ENCODE measurements at regions not wholly inside any gene's neighbourhood (a gene's known extent, or its start where the extent isn't known, plus 50 kb on each side); places are given as distances from the start of the nearest gene placed in this dataset.
"Not testable (repeated sequence)": the region's sequence is repeated elsewhere in the genome, so short reads cannot be mapped to it uniquely, and the experiment has no call there.

DNA sequence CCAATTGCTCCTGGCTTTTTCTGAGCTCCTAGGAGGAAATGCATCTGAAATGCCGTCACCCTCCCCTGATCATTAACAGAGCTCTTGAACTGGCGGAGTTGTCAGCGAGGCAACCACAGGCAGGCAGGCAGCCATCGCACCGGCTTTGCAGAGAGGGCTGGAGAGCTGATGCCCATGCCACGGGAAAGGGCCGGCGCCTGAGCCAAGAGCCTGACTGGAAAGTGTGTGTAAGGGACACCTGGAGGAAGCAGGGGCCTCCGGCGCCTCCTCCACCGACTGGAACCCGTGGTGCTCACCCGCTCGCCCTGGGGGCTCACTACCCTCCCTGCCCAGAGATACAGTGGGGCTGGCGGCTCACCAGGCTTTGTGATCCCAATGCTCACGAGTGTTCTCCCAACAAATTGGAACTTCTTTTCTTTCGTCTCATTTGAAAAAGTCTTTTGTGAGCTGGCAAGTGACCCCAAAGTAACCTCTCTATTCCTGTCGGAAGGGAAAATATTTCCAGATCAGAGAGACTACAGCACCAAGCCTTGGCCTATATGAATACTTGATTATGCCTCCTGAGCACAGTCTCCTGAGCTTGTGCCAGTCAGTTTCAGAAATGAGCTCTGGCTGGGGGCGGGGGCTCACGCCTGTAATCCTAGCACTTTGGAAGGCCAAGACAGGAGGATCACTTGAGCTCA is 97.7 kb upstream of the SLC25A33 start:
- DNase-seq (ENCODE audit: low read depth), result no peak

DNA sequence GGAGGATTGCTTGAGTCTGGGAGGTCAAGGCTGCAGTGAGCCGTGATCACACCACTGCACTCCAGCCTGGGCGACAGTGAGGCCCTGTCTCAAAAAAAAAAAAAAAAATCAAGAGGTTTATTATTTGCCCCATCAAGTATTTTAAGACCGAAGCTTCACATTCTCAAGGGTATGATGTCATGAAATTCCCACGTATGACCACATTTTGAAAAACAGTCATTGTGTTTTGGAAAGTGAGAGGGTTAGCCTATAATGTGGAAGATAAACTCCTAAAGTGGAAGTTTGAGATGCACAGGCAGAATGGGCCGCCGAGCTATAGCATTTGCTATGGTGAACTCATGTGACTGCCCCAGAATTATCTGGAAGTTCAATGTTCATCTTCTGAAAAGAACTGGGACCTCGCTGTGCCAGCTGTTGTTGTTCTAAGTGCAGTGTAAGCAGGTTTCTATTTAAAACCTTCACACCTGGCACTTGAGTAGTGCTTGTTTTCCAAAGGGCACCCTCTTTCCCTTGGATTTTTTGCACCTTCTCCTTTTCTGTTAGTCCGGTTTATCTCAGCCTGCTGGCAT is 96.9 kb upstream of the SLC25A33 start:
- no peak for DNase-seq (ENCODE audit: low read depth)

DNA sequence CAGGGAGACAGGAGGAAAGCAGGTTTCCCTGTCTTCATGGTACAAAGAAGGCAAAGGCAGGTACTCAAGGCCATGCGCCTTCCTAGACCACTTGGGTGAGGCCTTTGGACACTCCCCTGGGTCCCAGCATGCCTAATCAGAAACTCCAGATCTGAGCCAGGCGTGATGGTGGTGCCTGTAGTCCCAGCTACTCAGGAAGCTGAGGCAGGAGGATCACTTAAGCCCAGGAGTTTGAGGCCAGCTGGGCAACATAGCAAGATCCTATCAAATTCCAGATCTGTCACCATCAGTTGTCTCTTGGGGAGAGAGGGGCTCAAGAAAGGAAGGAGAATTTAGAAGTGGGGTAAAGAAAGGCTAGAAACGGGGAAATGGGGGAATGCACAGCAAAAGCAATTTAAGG is 96.3 kb upstream of the SLC25A33 start:
- no peak for DNase-seq (ENCODE audit: low read depth)

DNA sequence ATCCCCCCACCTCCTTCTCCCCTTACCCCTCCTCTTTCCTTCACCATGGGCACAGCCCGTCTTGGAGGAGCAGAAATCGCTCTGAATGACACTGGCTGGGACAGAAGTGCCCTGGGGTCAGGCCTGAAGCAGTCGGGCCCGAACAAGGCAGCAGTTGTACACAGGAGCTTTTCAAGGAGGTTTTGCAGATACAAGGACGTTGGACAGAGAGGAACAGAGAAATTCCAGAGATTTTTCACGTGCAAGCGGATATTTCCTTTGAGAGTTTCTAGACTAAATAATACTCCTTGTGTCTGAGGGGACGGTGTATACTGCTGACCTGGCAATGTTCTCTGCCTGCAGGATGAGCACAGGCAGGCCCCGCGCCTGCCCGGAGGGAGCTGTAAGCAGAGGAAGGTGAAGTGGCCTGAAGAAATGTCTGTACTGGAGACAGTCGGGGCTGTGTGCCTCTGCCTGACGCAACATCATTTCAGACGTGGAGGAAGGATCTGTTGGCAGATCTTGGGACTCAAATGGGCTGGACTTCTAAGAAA is 95.3 kb upstream of the SLC25A33 start:
- no peak for DNase-seq (ENCODE audit: low read depth)

DNA sequence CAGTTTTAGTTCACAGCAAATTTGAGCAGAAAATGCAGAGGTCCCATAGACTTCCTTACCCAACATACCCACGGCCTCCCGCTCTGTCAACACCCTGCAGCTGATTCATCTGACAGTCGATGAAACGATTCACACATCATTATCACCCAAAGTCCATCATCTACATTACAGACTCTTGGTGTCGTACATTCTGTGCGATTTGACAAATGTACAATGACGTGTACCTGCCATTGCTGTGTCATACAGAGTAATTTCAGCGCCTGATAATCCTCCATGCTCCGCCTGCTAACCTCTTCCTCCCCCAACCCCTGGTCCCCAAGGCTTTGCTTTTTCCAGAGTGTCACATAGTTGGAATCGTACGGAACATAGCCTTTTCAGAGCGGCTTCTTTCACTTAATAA is 94.7 kb upstream of the SLC25A33 start:
- no peak for DNase-seq (ENCODE audit: low read depth)

DNA sequence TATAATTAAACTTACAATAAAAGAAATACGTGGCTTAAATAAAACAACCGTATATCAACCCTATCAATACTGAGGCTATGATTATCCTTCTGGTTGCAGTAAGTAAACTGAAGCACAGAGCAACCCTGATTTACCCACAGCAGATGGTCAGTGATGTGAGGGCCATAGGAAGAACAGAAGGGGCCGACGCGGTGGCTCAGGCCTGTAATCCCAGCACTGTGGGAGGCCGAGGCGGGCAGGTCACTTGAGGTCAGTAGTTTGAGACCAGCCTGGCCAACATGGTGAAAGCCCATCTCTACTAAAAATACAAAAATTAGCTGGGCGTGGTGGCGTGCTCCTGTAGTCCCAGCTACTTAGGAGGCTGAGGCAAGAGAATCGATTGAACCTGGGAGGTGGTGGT is 94.2 kb upstream of the SLC25A33 start:
- not testable (repeated sequence) for DNase-seq (ENCODE audit: low read depth)

DNA sequence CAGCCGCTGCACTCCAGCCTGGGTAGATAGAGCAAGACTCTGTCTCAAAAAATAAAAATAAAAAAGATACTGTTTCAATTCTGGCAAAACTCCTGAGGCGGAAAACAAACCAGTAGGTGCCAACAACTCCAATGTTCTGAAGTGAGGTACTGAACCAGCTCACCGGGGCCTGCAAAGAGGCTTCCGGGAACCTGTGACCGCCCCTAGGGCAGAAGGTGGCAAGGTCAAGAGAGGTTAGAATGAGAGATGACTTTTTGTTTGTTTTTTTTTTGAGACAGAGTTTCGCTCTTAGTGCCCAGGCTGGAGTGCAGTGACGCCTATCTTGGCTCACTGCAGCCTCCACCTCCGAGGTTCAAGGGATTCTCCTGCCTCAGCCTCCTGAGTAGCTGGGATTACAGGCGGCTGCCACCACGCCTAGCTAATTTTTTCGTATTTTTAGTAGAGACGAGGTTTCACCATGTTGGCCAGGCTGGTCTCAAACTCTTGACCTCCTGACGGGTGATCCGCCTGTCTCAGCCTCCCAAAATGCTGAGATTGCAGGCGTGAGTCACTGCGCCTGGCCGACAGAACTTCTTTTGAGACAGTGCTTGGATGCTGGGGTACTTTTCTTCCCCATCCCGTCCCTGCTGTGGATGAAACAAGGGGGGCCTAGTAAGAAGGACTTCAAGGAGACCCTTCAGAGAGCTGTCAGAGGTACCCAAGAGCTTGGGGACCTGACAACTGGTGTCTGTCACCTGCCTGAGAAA is 91.9 kb upstream of the SLC25A33 start:
- DNase-seq (ENCODE audit: low read depth), result no peak

DNA sequence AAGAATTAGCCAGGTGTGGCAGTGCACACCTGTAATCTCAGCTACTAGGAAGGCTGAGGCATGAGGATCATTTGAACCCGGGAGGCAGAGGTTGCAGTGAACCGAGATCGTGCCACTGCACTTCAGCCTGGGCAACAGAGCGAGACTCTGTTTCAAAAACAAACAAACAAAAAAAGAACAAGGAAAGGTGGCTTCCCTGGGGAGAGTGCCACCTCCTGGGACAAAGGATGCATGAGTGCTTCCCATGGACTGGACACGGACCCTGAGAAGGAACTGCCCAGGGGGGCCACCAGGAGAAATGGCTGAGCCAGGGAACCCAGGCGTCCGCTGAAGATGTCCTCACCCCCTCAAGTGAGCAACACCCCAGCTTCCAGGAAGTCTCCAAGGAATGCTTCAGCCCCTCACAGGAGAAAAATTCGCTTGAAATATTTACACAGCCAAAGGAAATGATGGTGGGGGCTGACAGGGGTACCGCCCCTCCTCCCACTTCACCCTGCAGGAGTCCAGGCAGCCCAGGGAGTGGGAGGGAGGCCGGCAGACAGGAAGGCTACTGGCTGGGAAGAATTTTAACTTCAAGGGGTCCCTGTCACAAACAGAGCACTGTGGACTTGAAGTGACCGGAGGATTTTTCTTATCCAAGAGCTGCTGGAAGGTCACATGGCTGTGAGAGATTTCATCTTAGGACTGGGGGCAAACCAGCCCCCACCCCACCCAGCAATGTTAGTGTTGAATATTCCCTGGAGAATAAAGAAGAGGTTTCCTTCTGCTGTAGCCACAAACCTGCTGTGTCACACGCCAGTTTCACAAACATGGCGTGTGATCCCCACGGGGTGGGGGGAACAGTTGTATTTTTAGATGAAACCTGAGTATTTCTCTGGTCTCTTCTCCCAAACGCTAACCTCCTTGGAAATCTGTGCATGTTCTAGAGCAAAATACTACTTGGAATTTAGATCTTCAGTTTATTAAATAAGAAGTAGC is 90.8 kb upstream of the SLC25A33 start:
- no peak for DNase-seq (ENCODE audit: low read depth)

DNA sequence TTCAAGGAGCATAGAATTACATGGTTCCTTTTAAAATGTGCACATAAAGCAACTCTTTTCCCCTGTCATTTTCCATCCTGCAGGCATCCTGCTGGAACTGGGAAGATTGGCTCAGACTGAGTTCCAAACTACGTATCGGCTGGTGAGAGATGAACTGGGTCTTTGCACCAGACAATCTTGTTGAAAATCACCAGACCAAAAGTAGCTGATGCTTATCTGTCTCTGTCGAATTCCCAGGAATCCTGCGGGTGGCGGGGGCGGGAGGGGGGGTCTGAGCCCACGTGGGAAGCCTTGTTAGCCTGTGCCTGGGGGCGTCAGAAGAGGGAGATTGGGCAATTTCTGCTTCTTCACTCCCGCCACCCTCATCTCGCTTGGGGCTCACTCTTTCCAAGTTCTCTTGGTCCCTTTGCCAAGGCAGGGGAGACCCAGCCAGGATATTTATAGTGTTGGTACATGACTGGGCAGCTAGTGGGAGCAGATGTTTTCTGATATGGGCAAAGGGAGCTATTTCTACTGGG is 90.1 kb upstream of the SLC25A33 start:
- DNase-seq (ENCODE audit: low read depth), result no peak

DNA sequence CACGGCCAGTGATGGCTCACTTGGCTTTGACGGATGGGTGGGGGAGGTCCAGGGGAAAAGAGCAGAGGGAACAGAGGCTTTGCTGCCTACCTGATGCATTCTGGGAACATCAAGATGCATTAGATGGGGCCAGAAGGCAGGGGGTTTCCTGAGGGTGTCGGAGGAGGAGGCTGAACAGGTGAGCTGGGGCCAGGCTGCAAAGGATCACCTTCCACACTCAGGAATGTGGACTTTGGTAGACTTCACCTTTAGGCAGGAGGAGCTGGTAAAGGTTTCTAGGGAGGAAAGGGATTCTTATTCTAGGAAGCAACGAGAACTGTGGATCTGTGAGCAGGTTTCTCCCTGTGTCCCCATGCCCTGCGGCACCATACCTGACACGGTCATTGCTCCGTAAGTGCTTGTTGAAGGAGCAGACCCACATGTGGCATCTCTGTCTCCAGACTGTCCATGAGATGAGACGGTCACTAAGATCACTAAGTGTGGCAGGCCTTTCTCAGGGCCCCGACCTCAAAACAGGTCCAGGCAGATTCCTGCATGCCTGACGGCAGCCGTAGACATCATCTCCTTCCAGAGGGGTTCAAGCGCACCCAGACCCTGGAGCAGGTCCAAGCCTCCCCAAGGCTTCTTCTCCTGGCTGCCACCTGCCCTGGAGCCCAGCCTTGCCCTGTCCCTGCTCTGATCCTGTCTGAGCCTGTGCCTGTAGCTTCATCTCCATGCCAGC is 89.1 kb upstream of the SLC25A33 start:
- DNase-seq (ENCODE audit: low read depth), result no peak

DNA sequence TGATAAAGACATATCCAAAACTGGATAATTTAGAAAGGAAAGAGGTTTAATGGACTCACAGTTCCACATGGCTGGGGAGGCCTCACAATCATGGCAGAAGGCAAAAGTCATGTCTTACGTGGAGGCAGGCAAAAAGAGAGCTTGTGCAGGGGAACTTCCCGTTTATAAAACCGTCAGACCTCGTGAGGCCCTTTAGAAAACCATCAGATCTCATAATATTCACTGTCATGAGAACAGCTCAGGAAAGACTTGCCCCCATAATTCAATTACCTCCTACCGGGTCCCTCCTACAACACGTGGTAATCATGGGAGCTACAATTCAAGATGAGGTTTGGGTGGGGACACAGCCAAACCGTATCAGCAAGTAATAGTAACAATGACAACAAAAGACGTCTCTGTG is 88.2 kb upstream of the SLC25A33 start:
- no peak for DNase-seq (ENCODE audit: low read depth)

DNA sequence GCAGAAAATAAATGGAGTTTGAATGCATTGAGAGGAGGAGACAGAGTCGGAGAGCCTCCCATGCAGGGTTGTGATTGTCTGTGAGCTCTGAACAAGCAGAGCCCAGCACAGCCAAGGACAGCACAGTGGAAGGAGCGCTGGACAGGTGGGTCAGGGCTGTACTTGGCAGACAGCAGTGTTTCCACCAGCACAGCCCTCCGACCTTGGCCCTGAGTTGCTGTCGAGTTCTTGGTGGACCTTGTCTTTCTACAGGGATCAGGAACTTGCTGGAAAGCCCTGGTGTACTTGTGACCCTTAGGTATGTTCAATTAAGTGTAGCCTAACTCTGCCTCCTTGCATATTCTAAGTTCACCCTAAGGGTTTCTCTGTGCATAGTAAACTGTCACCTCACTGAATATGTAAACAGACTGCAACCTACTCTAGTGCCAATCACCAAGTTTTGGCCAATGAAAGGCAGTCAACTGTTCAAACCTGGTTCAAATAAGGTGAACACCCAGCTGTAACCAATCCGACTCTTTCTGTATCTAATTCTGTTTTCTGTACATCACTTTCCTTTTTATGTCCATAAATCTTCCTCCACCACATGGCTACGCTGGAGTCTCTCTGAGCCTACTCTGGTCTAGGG is 86.6 kb upstream of the SLC25A33 start:
- DNase-seq (ENCODE audit: low read depth), result no peak

DNA sequence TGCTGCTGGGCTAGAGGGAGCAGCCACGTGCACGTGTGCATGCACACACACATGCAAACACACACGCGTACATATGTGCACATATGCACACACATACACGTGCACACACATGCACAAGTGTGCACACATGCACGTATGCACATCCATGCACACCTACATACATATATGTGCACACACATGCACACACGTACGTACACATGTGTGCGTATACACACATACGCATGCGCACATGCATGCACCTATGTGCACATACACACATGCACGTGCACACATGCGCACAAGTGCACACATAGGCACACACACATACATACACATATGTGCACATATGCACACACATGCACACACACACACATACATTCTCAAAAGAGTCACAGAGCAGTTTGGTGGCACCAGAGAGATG is 85.9 kb upstream of the SLC25A33 start:
- no peak for DNase-seq (ENCODE audit: low read depth)

DNA sequence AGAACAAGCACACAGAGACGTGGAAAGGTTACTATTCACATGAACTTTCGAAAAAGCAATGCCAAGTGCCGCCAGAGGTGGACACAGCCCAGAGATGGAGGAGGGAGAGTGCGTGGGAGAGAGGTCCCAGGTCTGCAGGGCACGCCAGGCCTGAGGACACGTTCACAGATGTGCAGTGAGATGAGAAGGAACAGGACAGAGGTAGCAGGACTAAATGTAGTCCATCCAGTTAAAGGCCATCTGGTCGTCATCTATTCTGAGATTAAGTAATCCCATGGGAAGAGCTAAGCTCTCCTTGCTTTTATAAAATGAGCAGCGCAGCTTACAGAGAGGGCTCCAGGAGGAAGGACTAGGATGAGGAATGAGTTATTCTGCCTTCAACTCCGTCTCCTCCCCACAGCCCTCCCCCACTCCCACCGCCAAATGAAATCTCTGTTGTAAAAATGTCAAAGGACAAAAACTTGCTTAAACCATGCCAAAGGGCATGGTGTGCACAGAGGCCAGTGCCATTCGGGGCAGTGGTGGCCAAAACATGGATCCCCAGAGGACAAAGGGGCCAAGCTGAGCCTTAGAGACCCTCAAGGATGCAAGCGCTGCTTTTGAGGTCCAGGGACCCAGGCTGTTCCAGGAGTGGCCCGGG is 85.4 kb upstream of the SLC25A33 start:
- no peak for DNase-seq (ENCODE audit: low read depth)

DNA sequence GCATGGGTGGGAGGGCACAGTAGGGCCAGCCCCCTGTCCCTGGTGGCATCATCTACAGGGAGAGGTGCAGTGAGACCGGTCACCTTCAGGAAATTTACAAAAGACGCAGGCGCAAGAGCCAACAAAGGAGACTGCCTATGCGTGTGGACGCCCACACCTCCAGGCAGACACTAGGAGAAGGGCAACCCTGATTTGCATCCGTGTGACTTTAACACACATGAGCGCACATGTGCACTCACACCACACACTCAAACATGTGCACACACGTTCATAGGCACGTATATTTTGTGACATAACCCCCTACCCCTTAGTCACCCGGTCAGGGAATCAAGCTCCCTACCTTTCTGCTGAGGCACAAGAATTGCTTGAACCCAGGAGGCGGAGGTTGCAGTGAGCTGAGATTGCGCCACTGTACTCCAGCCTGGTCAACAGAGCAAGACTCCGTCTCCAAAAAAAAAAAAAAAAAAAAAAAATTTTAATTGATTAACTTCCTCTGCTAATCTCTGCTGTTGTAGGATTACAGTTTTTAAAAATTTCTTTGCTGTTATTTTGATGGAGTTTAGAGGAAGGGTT is 84.7 kb upstream of the SLC25A33 start:
- DNase-seq (ENCODE audit: low read depth), result no peak

DNA sequence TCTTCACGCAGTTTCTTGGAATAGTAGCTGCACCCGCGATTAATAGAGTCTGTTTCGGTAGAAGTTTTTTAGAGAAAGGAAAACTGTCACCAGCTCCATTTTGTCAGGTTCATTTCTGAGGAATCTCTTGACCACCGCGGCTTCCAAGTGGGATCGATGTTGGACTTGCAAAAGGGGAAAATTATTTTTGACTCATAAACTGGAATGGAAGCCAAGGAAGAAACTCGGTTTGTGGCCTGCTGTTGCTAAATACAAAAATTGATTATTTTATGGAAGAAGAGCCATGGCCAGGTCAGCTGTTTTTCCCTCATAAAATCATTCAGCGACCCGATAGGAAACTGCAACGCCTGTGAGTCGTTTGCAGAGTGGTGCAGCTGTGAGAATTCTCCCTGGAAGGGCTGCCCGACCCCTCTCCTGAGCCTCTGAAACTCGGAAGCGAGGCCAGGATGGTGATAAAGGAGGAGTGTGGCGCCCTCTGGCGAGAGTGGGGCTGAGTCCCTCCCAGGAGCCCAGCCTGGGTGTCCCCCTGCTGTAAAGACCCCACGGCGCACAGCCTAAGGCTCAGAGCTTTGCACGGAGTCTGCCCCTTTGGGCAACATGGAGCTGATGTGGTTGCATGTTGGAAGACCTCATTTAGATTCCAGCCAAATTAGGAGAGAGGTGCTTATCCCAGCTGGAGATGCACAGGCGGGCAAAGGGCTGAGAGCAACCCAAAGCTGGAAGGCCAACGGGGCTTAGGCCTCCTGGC is 83.6 kb upstream of the SLC25A33 start:
- DNase-seq (ENCODE audit: low read depth), result peak; percentile 52

DNA sequence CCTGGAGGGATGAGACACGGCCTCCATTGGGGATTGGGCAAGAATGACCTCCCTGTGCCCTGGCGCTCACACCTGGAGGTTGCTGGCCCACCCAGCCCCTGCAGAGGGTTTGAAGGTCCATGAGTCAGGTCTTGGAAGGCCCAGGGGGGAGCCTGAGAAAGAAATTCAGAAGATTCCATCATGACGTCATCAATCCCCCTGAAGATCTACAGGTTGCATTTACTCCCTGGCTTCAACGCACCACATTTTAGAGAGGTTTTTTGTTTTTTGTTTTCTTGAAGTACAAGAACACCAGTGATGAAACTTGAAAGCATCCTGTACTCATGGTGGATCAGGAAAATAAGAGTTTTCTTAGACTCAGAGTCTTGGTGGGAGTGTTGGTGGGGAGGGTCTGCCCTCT is 82.4 kb upstream of the SLC25A33 start:
- DNase-seq (ENCODE audit: low read depth), result no peak

DNA sequence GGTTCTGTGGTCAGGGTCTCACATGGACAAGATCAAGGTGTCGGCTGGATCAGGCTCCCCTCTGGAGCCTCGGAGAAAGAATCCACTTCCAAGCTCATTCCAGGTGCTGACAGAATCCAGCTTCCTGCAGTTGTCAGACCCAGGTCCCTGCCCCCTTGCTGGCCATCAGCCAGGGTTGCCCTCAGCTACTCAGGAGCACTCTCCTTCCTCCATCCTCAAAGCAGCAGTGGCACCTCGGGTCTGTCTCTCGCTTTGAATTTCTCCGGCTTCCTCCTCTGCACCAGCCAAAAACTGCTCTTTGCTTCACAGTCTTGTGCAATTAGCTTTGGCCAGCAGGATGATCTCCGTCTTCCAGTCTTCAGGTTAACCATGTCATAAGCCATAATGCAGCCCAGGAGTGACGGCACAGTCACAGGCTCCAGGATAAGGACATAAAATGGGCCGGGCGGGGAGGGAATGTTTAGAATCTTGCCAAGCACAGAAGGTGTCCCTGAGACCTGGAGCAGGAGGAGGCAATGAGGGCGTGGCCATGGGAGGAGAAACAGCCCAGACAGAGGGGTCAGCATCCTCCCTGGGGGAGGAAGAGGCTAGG is 79.4 kb upstream of the SLC25A33 start:
- DNase-seq (ENCODE audit: low read depth), result no peak

DNA sequence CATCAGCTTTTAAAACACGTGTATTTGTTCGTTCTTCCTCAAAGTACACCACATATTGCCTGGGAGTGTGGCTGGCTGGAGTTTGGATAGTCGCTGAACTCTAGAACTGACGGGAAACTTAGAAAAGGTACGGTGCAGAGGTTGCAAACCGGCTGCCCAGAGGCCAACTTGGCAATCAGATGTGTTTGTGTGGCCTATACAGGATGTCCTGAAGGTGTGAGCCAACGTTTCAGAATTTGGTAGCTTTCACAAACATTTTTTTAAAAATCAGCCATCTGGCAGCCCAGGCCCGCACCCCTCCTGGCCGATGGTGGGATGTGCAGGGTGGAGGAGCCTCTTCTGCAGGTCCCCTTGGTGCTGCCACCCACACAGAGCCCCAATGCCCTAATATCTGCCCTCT is 73.6 kb upstream of the SLC25A33 start:
- no peak for DNase-seq (ENCODE audit: low read depth)
